Peyer's patch (tissue), 4 donors: ENCODE measurements at regions not wholly inside any gene's neighbourhood (a gene's known extent, or its start where the extent isn't known, plus 50 kb on each side); places are given as distances from the start of the nearest gene placed in this dataset.

Source experiments
- CTCF ChIP-seq, 6 experiments: fragments of 450-650 bp in 4 of 6; fragments of 200-600 bp in 2 of 6; sonication (generic) in 1 of 6; IDR thresholded peaks; one replicate each; pipeline ENCODE4 v1.5.1; 2017 to 2019; ENCODE audit warnings: antibody characterized with exemption in 6 of 6, mild to moderate bottlenecking in 3 of 6, moderate library complexity in 1 of 6
- POLR2A ChIP-seq, 2 donors: fragments of 450-650 bp; IDR thresholded peaks; one replicate each; pipeline ENCODE4 v1.5.1; 2017; ENCODE audit warnings: antibody characterized with exemption in 2 of 2, mild to moderate bottlenecking in 2 of 2, moderate library complexity in 2 of 2

GRCh38 chr4:110989125-110989524 is 366.2 kb upstream of the PITX2 start:
- no peak for TF ChIP-seq CTCF (IDR thresholded peaks at IDR 0.05)
- TF ChIP-seq POLR2A (IDR thresholded peaks at IDR 0.05) = no peak
